NCI-H82 treated with DMSO at 0.1 percent for 48 hours (cell line): ENCODE measurements at regions not wholly inside any gene's neighbourhood (a gene's known extent, or its start where the extent isn't known, plus 50 kb on each side); places are given as distances from the start of the nearest gene placed in this dataset.

ENCODE experiments used
- DNase-seq: peaks from one replicate; lab custom pipeline; 2025; ENCODE audit not compliant: unreplicated experiment; lab: John Stamatoyannopoulos, UW

- DNase-seq = no peak
Observed at GRCh38 chr2:224325941-224326340, 76.0 kb downstream of the FAM124B start.

- no peak for DNase-seq
Observed at GRCh38 chr2:224324604-224325003, 77.3 kb downstream of the FAM124B start.

DNA sequence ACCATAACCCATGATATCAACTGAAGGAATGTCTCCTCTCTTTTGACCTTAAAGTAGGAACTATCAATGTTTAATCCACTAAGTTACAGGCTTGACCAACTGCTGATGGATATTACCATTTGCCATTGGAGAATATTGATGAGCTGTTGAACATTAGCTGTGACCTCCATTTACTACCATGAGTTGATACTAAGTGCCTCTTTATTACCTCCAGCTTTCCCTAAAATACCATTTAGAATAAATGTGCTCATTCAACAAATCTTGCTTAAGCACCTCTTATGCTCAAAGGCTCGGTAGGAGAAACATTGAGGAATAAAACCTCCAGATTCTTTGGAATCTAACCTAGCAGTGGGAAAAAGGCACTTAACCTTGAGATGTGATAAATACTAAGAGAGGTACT, 81.2 kb downstream of the FAM124B start:
- no peak for DNase-seq

- DNase-seq = no peak
Observed at GRCh38 chr2:224319750-224320149, 82.2 kb downstream of the FAM124B start.

DNA sequence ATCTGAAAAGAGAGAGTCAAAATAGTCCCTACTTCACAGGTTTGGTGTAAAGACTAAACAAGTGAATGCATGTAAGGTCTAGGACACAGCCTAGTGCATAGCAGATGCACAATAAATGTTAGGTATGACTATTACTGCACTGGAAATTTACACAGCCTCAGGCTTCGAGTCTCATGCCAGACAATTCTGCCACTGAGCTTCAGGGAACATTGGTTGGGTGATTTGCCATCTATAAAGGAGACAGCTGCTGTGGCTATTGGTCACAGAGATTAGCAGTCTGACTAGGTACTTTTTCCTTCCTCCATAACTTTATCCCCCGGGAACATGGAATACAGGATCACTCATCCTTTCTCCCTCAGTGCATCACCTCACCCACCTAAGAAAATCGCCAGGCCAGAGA, 89.2 kb downstream of the FAM124B start:
- no peak for DNase-seq

DNA sequence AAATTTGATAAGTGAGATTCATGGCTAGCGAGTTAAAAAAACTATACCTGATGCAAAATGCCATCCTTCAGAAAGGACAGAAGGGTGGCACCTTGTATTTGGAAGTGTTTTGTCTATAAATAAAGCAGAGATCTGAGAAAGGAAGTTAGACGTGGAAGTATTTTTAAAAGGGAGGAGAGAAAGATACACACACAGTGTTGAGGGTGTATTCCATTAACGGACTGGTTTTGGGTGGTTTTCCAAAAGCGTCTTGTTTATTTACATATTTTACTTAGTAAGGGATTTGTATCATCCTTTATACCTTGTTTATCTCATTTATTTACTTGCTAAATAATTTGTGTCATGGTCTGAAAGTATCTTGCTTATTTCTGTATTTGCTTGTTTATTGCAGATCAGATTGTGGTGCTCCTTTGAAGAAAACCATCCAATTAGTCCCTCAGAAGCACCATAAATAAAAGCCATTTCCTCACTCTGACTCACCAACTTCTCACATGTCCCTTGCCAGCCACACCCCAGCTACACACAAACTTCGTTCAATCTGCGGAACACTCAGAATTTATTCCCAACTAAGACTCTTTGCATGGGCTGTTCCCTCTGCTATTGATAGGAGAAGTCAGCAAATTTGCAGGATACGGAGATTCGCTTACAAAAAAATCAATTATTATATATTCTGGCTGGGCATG, 90.8 kb downstream of the FAM124B start:
- no peak for DNase-seq

DNA sequence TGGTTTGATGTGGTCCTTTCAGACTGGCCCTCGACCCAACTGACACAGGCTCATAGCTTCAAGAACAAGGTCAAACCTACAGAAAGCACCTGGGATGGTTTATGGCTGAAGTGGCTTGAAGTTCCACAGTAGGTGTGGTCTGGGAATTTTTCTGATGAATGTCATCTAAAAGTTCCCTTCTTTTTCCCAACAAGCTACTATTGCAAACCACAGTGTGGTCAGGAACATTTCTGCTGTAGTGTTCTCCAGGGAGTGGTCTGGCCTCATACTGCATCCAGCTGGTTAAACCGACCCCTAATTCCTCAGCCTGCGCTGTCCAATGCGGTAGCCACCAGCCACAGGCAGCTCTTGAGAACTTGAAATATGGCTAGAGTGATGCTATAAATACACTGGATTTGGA, 92.7 kb downstream of the FAM124B start:
- DNase-seq = no peak

DNA sequence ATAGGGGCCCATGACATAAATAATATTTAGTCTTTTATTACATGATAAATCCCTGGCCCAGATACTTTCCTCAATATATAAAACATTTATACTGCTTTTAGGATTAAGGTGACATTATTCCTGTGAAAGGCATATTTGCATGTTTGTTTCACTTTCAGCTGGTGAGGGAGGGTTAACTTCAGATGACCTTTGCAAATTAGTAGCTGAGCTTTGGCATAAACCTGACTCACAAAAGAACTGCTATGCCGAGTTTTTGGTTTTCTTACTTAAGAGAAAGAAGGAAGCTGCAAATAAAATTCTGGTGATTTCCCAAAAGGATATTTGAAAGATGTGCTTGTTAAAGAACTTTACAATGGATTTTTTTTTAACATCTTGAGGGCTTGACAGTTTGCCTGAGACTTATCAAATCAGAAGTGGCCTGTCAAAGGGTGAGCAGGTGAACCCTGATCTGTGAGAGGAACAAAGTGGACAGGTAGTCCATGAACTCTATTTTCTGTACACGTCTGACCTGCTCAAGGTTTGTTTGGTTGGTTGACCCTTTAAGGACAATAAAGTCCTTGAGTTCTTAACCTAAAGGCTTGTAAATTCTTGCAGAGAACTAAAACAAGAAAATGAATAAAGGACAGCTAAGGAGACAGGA, 93.5 kb downstream of the FAM124B start:
- DNase-seq = no peak

GRCh38 chr2:224302952-224303351, 99.0 kb downstream of the FAM124B start:
- no peak for DNase-seq

DNA sequence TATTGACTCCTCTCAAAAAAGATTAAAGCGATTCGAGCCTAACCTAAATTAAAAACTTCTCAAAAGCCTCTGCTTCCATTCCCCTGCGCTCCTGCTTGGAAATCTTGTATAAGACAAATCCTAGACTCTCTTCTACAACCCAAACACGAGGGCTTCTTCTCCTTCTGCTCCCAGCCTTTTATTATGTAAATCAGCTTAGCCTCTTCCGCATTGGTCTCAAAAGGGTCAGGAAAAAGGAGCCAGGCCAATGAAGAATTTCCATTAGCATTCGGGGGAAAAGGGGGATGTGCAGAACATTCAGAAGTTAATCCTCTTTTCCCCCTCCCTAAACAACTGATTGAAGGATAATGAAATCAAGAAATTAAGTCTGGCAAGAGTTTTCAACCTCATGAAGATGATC, 107.9 kb downstream of the FAM124B start:
- DNase-seq = peak; percentile 88

GRCh38 chr2:224287531-224287930, 114.4 kb downstream of the FAM124B start:
- peak; percentile 75 for DNase-seq

GRCh38 chr2:224286923-224287322, 115.0 kb downstream of the FAM124B start:
- no peak for DNase-seq

DNA sequence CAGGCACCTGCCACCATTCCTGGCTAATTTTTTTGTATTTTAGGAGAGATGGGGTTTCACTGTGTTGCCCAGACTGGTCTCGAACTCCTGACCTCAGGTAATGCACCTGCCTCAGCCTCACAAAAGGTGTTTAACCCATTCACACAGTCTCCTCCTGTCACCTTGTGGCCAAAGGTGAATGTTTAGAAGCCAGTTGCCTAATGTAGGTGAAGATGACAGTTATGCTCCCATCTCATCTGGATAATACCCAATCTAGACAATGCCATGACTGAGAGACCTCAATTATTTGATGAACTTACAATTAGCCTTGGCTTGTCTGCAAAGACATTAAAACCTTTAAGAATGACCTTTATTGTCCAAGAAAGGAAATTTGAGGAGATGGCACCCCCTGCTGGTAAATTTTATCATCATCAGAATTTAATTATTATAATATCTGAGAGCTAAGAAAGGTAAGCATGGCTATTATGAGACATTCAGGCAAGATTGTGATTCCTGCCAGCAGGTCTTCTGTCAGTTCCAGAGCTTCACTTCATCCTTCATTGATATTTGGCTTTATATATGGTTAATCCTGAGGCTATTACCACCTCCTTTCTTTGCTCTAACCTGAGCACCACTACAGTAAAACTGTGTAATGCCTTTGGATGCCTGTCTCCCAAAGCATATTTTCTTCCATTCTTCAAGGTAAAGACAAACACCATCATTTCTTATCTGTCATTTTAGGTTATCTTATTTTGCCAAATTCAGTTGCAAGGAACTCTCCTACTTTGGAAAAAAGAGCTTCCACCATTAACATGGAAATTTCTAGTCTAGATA, 117.6 kb downstream of the FAM124B start:
- DNase-seq = peak; percentile 38

- no peak for DNase-seq
Observed at GRCh38 chr2:224283466-224283965, 118.4 kb downstream of the FAM124B start.

DNA sequence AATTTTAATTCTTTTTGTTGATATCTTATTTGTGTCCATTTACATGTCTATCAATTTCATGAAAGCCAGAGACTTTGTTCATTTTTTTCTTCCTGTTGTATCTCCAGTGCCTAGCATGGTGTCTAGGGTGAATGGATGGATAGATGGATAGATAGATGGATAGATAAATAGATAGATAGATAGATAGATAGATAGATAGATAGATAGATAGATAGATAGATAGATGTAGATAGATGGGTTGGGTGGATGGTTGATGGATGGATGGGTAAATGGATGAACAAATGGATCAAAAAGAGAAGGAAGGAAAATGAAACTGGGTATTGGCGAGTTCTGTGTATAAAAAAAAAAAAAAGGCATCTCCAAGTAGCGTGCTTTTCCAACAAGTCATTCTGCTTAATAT, 120.5 kb downstream of the FAM124B start:
- no peak for DNase-seq

DNA sequence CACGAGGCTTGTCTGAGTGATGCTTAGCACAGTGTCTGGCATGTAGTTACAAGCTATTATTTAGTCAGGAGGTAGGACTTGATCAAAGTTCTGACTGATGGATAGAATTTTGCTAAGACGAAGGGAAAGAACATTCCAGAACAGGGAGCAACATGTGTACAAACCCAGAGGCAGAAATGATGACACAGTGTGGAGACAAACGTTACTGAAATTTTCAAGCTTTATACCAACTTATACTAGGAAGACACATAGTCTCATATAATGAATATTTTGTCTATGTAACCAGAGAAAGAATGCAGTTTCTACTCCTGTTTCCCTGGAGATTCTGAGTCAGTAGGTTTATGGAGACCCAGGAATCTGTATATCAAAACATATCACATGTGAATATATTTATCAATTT, 123.4 kb downstream of the FAM124B start:
- no peak for DNase-seq

- DNase-seq = no peak
Observed at GRCh38 chr2:224276251-224276650, 125.7 kb downstream of the FAM124B start.

- no peak for DNase-seq
Observed at GRCh38 chr2:224272237-224272910, 129.5 kb downstream of the FAM124B start.

DNA sequence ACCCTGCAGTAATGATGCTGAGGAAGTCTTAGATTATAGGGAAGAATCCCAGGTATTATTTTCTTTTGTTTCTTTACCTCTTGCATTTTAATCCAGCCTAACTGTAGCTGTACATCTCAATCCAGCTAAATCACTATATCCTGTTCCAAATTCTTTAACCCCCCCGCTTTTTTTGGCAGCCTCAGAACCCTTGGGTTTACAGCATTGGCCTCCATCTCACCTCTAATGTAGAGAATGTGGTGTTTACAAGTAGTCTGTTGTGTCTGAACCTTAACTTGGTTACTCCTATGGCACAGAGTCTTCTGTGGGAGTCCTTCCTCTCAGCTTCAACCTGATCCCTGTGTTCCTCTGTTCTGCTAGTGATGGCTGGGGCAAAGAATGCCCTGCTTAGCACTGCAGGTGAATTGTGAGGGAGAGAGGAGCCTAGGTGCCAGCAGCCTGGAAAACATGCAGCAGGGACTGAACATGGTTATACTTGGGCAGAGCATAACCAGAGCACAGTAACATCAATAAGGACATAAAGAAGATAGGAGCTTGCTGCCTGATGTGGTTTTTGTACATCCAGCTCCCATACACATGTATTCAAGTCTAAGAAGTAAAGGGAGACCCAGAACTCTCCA, 130.2 kb downstream of the FAM124B start:
- DNase-seq = no peak

DNA sequence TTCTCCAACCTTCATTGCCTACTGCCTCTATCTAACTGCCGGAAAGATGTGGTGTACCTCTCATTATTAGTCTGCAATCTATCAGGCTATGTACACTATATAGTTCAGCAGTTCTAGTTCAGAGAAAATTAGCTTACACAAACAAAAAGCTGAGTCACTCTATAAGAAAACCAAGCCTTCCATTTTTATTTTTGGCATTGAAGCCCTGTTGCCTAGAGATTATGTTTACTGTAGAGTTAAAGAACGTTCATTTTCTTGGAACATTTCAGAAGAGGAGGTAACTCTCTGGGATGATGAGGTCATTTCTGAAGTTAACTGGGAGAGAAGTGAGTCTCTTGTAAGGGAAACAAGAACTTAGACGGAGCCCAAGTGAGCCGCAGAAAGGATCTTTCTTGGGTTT, 133.5 kb downstream of the FAM124B start:
- DNase-seq = no peak

DNA sequence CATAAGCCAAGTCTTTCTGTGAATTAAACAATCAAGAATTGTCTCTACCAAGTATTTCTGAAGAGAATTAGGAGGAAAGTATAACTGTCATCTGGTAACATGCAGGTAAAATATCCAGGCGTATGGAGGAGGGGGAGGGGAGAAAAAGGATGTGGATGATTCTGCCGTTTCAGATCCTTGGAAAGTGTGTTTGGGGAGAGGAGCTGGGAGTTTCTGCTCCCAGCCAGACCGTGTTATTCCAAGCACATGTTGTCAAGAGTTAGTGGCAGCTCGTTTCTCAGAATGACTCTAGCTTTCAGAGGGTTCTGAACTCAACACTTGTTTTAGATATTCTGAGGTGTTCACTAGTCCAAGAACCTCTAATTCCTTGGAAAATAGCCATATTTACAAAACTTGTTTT, 137.6 kb downstream of the FAM124B start:
- no peak for DNase-seq
